ENCODE measurements at regions not wholly inside any gene's neighbourhood (a gene's known extent, or its start where the extent isn't known, plus 50 kb on each side); places are given as distances from the start of the nearest gene placed in this dataset.

GRCh38 chr6:121020656-121021055 is 313.6 kb downstream of the TBC1D32 start:
- in situ Hi-C loops (cut with HindIII; ENCODE audit: low sequenced_read_pairs), result no loop called here

GRCh38 chr6:121008553-121008952 is 325.7 kb downstream of the TBC1D32 start:
- in situ Hi-C loops (cut with HindIII; ENCODE audit: low sequenced_read_pairs), result no loop called here

GRCh38 chr6:121006024-121006423 is 328.3 kb downstream of the TBC1D32 start:
- in situ Hi-C loops (cut with HindIII; ENCODE audit: low sequenced_read_pairs), result no loop called here

- in situ Hi-C loops (cut with HindIII; ENCODE audit: low sequenced_read_pairs), result no loop called here
Measured at GRCh38 chr6:121000381-121000780, 333.9 kb downstream of the TBC1D32 start.

- in situ Hi-C loops (cut with HindIII; ENCODE audit: low sequenced_read_pairs), result no loop called here
Measured at GRCh38 chr6:120996340-120996739, 337.9 kb downstream of the TBC1D32 start.

- in situ Hi-C loops (cut with HindIII; ENCODE audit: low sequenced_read_pairs), result no loop called here
Measured at GRCh38 chr6:120994573-120994967, 339.7 kb downstream of the TBC1D32 start.

GRCh38 chr6:120993929-120994572 is 340.2 kb downstream of the TBC1D32 start:
- in situ Hi-C loops (cut with HindIII; ENCODE audit: low sequenced_read_pairs), result no loop called here

- in situ Hi-C loops (cut with HindIII; ENCODE audit: low sequenced_read_pairs), result no loop called here
Measured at GRCh38 chr6:120992257-120992656, 342.0 kb downstream of the TBC1D32 start.

- in situ Hi-C loops (cut with HindIII; ENCODE audit: low sequenced_read_pairs), result no loop called here
Measured at GRCh38 chr6:120990866-120991265, 343.4 kb downstream of the TBC1D32 start.

GRCh38 chr6:120981835-120982234 is 352.4 kb downstream of the TBC1D32 start:
- in situ Hi-C loops (cut with HindIII; ENCODE audit: low sequenced_read_pairs), result no loop called here

- in situ Hi-C loops (cut with HindIII; ENCODE audit: low sequenced_read_pairs), result no loop called here
Measured at GRCh38 chr6:120966321-120966720, 368.0 kb downstream of the TBC1D32 start.

GRCh38 chr6:120965814-120966213 is 368.5 kb downstream of the TBC1D32 start:
- in situ Hi-C loops (cut with HindIII; ENCODE audit: low sequenced_read_pairs), result no loop called here

- in situ Hi-C loops (cut with HindIII; ENCODE audit: low sequenced_read_pairs), result no loop called here
Measured at GRCh38 chr6:120960761-120961160, 373.5 kb downstream of the TBC1D32 start.

GRCh38 chr6:120954111-120954510 is 380.2 kb downstream of the TBC1D32 start:
- in situ Hi-C loops (cut with HindIII; ENCODE audit: low sequenced_read_pairs), result no loop called here

GRCh38 chr6:120951258-120951657 is 383.0 kb downstream of the TBC1D32 start:
- in situ Hi-C loops (cut with HindIII; ENCODE audit: low sequenced_read_pairs), result no loop called here

GRCh38 chr6:120947111-120947510 is 387.2 kb downstream of the TBC1D32 start:
- in situ Hi-C loops (cut with HindIII; ENCODE audit: low sequenced_read_pairs), result no loop called here

GRCh38 chr6:120945905-120946594 is 388.2 kb downstream of the TBC1D32 start:
- in situ Hi-C loops (cut with HindIII; ENCODE audit: low sequenced_read_pairs), result no loop called here

- in situ Hi-C loops (cut with HindIII; ENCODE audit: low sequenced_read_pairs), result no loop called here
Measured at GRCh38 chr6:120938876-120939472, 395.3 kb downstream of the TBC1D32 start.

GRCh38 chr6:120938164-120938875 is 396.0 kb downstream of the TBC1D32 start:
- in situ Hi-C loops (cut with HindIII; ENCODE audit: low sequenced_read_pairs), result no loop called here

- in situ Hi-C loops (cut with HindIII; ENCODE audit: low sequenced_read_pairs), result no loop called here
Measured at GRCh38 chr6:120935908-120936307, 398.4 kb downstream of the TBC1D32 start.

GRCh38 chr6:120935016-120935415 is 399.3 kb downstream of the TBC1D32 start:
- in situ Hi-C loops (cut with HindIII; ENCODE audit: low sequenced_read_pairs), result no loop called here

Data from endothelial cell of hepatic sinusoid (primary cell).